ENCODE measurements at regions not wholly inside any gene's neighbourhood (a gene's known extent, or its start where the extent isn't known, plus 50 kb on each side); places are given as distances from the start of the nearest gene placed in this dataset.
"Not testable (repeated sequence)": the region's sequence is repeated elsewhere in the genome, so short reads cannot be mapped to it uniquely, and the experiment has no call there.

GRCh38 chr4:135050086-135050717, 848.6 kb upstream of the PABPC4L start:
- DNase-seq (ENCODE audit: low read depth) = no peak

- DNase-seq (ENCODE audit: low read depth) = no peak
Observed at GRCh38 chr4:135032670-135033069, 831.1 kb upstream of the PABPC4L start.

- no peak for DNase-seq (ENCODE audit: low read depth)
Observed at GRCh38 chr4:135015771-135016170, 814.2 kb upstream of the PABPC4L start.

GRCh38 chr4:135007400-135007799, 805.8 kb upstream of the PABPC4L start:
- no peak for DNase-seq (ENCODE audit: low read depth)

- DNase-seq (ENCODE audit: low read depth) = no peak
Observed at GRCh38 chr4:134999169-134999568, 797.6 kb upstream of the PABPC4L start.

- DNase-seq (ENCODE audit: low read depth) = no peak
Observed at GRCh38 chr4:134961963-134962362, 760.4 kb upstream of the PABPC4L start.

- DNase-seq (ENCODE audit: low read depth) = no peak
Observed at GRCh38 chr4:134958862-134959261, 757.3 kb upstream of the PABPC4L start.

GRCh38 chr4:134955059-134955458, 753.5 kb upstream of the PABPC4L start:
- DNase-seq (ENCODE audit: low read depth) = no peak

GRCh38 chr4:134952775-134953174, 751.2 kb upstream of the PABPC4L start:
- no peak for DNase-seq (ENCODE audit: low read depth)

- no peak for DNase-seq (ENCODE audit: low read depth)
Observed at GRCh38 chr4:134952305-134952704, 750.7 kb upstream of the PABPC4L start.

- DNase-seq (ENCODE audit: low read depth) = no peak
Observed at GRCh38 chr4:134948110-134948642, 746.6 kb upstream of the PABPC4L start.

GRCh38 chr4:134944115-134944514, 742.5 kb upstream of the PABPC4L start:
- DNase-seq (ENCODE audit: low read depth) = no peak

GRCh38 chr4:134936014-134936413, 734.4 kb upstream of the PABPC4L start:
- DNase-seq (ENCODE audit: low read depth) = no peak

GRCh38 chr4:134935320-134935719, 733.7 kb upstream of the PABPC4L start:
- DNase-seq (ENCODE audit: low read depth) = peak; percentile 35

GRCh38 chr4:134934036-134934808, 732.6 kb upstream of the PABPC4L start:
- no peak for DNase-seq (ENCODE audit: low read depth)

- no peak for DNase-seq (ENCODE audit: low read depth)
Observed at GRCh38 chr4:134915355-134915754, 713.8 kb upstream of the PABPC4L start.

GRCh38 chr4:134914250-134914649, 712.7 kb upstream of the PABPC4L start:
- DNase-seq (ENCODE audit: low read depth) = not testable (repeated sequence)

- DNase-seq (ENCODE audit: low read depth) = no peak
Observed at GRCh38 chr4:134911941-134912340, 710.4 kb upstream of the PABPC4L start.

- DNase-seq (ENCODE audit: low read depth) = peak; percentile 40
Observed at GRCh38 chr4:134906404-134907023, 704.9 kb upstream of the PABPC4L start.

GRCh38 chr4:134905061-134905460, 703.5 kb upstream of the PABPC4L start:
- no peak for DNase-seq (ENCODE audit: low read depth)

GRCh38 chr4:134888156-134888555, 686.6 kb upstream of the PABPC4L start:
- no peak for DNase-seq (ENCODE audit: low read depth)

GRCh38 chr4:134885436-134885835, 683.8 kb upstream of the PABPC4L start:
- no peak for DNase-seq (ENCODE audit: low read depth)
